CD14-positive monocyte (primary cell): ENCODE measurements at regions not wholly inside any gene's neighbourhood (a gene's known extent, or its start where the extent isn't known, plus 50 kb on each side); places are given as distances from the start of the nearest gene placed in this dataset. TPM values are rescaled to one million over a fixed set of nuclear protein-coding genes. Genes with fewer than 3 reads are reported as not detected.

Experiments
- DNase-seq, 3 donors: peaks; one replicate each; pipeline ENCODE4 v3.0.0-alpha.2; 2011 to 2022
- H2AFZ ChIP-seq: 2 replicates; pipeline ENCODE4 v1.6.0; 2012; ENCODE audit warnings: mild to moderate bottlenecking, low read depth, low read length, inconsistent platforms; ENCODE audit not compliant: insufficient read depth, poor library complexity, severe bottlenecking
- H3K27ac ChIP-seq, 2 donors: 1 replicate in 1 of 2; 2 replicates in 1 of 2; pipeline ENCODE4 v1.5.1; 2012 to 2013; ENCODE audit warnings: low read length in 2 of 2, control low read depth in 1 of 2, inconsistent platforms in 1 of 2, low read depth in 1 of 2, mild to moderate bottlenecking in 1 of 2
- H3K27me3 ChIP-seq, 2 donors: one replicate each; pipeline versions ENCODE4 v1.6.0 to v1.6.1; 2011 to 2013; ENCODE audit warnings: low read length in 2 of 2; ENCODE audit not compliant: control insufficient read depth in 2 of 2, insufficient read depth in 2 of 2
- H3K36me3 ChIP-seq, 2 donors: replicated peaks in 1 of 2; 1 replicate in 1 of 2; 2 replicates in 1 of 2; pipeline versions ENCODE4 v1.5.1 to v1.6.1; 2012 to 2013; ENCODE audit warnings: low read length in 2 of 2, control low read depth in 1 of 2, inconsistent platforms in 1 of 2, mild to moderate bottlenecking in 1 of 2; ENCODE audit not compliant: insufficient read depth in 2 of 2, control insufficient read depth in 1 of 2
- H3K4me1 ChIP-seq, 2 donors: 1 replicate in 1 of 2; 2 replicates in 1 of 2; pipeline versions ENCODE4 v1.5.1 to v1.6.1; 2012 to 2013; ENCODE audit warnings: low read length in 2 of 2, control low read depth in 1 of 2, inconsistent platforms in 1 of 2, mild to moderate bottlenecking in 1 of 2, moderate library complexity in 1 of 2; ENCODE audit not compliant: insufficient read depth in 2 of 2, control insufficient read depth in 1 of 2
- H3K4me2 ChIP-seq: replicated peaks from 2 replicates; pipeline ENCODE3; 2012; ENCODE audit warnings: low read length, moderate library complexity, mild to moderate bottlenecking; ENCODE audit not compliant: poor library complexity, severe bottlenecking; ENCODE audit errors: extremely low read depth
- H3K4me3 ChIP-seq, 3 experiments: fragments of 200-600 bp in 1 of 3; sonication (generic) in 1 of 3; replicated peaks in 1 of 3; 1 replicate in 2 of 3; 2 replicates in 1 of 3; pipeline ENCODE4 v1.5.1; 2011 to 2013; ENCODE audit warnings: low read length in 3 of 3, mild to moderate bottlenecking in 3 of 3, control low read depth in 2 of 3, low read depth in 2 of 3, inconsistent platforms in 1 of 3, moderate library complexity in 1 of 3
- H3K79me2 ChIP-seq: 2 replicates; pipeline ENCODE4 v1.6.0; 2012; ENCODE audit warnings: mild to moderate bottlenecking, control low read depth, inconsistent platforms, low read length, moderate library complexity; ENCODE audit not compliant: insufficient read depth
- H3K9ac ChIP-seq: 2 replicates; pipeline ENCODE4 v1.6.0; 2017; ENCODE audit warnings: low read length, mild to moderate bottlenecking; ENCODE audit not compliant: insufficient read depth, poor library complexity, severe bottlenecking
- H3K9me3 ChIP-seq, 2 donors: replicated peaks in 1 of 2; 1 replicate in 1 of 2; 2 replicates in 1 of 2; pipeline versions ENCODE4 v1.5.1 to v1.6.1; 2012 to 2013; ENCODE audit warnings: low read length in 2 of 2, control low read depth in 1 of 2; ENCODE audit not compliant: control insufficient read depth in 1 of 2, insufficient read depth in 1 of 2
- H4K20me1 ChIP-seq: 2 replicates; pipeline ENCODE4 v1.6.0; 2012; ENCODE audit warnings: mild to moderate bottlenecking, low read length, control low read depth, moderate library complexity; ENCODE audit not compliant: insufficient read depth
- H3K27ac Mint-ChIP-seq, 7 donors: one replicate each; pipeline ENCODE4 v1.8.0; 2020; ENCODE audit warnings: mild to moderate bottlenecking in 7 of 7, mixed read lengths in 7 of 7, moderate library complexity in 6 of 7, inconsistent platforms in 2 of 7
- H3K27me3 Mint-ChIP-seq, 3 donors: one replicate each; pipeline ENCODE4 v1.8.0; 2021 to 2022; ENCODE audit warnings: low read depth in 3 of 3, mild to moderate bottlenecking in 3 of 3, mixed read lengths in 3 of 3, moderate library complexity in 3 of 3, inconsistent platforms in 1 of 3
- H3K36me3 Mint-ChIP-seq, 2 donors: one replicate each; pipeline ENCODE4 v1.8.0; 2020; ENCODE audit warnings: mixed read lengths in 2 of 2, inconsistent platforms in 1 of 2, mild to moderate bottlenecking in 1 of 2
- H3K4me1 Mint-ChIP-seq: one replicate; pipeline ENCODE4 v1.8.0; 2020; ENCODE audit warnings: mild to moderate bottlenecking, mixed read lengths
- H3K4me3 Mint-ChIP-seq, 2 donors: one replicate each; pipeline ENCODE4 v1.8.0; 2020; ENCODE audit warnings: mild to moderate bottlenecking in 2 of 2, mixed read lengths in 2 of 2, moderate library complexity in 1 of 2
- H3K9me3 Mint-ChIP-seq, 7 donors: one replicate each; pipeline ENCODE4 v1.8.0; 2020 to 2022; ENCODE audit warnings: mixed read lengths in 7 of 7, mild to moderate bottlenecking in 6 of 7, moderate library complexity in 6 of 7, inconsistent platforms in 2 of 7
- WGBS: methylation state at CpG from one replicate; pipeline ENCODE4 v1.1.5; 2013; ENCODE audit warnings: missing lambda C conversion rate; ENCODE audit not compliant: insufficient coverage; 5-methylcytosine and 5-hydroxymethylcytosine counted together
- intact Hi-C, 2 donors: fragments of 100-400 bp; cut with micrococcal nuclease; formaldehyde crosslinking; loops; one replicate each; pipeline versions ENCODE4 v1.15.0 to v1.15.1; 2023
- small RNA-seq: library from RNA; depleted of rRNA; stranded (forward); fragments of <200 nt; gene quantifications from one replicate; pipeline ENCODE3, GENCODE V24; 2012; ENCODE audit warnings: low read depth; ENCODE audit not compliant: insufficient read length
- TF ChIP-seq, protein P1 (sequence below): fragments of 200-600 bp; IDR thresholded peaks from one replicate; pipeline ENCODE4 v1.8.0; 2022; ENCODE audit warnings: antibody characterized with exemption, mild to moderate bottlenecking

DNA sequence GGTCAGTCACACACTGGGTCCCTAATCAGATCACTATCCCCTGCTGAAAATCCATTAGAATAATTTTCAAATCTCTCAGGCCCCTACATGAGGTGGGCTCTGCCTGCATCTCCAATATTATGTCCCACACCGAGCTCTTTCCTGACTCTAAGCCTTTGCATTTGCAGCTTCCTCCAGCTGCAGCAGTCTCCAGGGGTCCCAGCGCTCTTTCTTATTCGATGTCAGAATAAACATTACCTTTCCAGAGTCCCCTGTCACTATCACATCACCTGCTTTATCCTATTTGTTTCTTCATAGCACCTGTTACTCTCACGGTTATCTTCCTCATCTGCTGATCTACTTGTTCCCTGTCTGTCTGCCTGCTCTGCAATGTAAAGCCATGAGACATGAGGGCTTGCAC, 57.3 kb upstream of the MON1B start:
- WGBS, result 83% methylated on average over 4 of the region's 4 CpGs
- Histone ChIP-seq H3K4me2 (no peak overlapping the region), H3K4me3 (no peak overlapping the region), H3K27ac (no peak overlapping the region), H3K79me2 (no peaks in the 10 kb centered on the region), H3K36me3 (no peaks in the 10 kb centered on the region), H3K9ac (no peak overlapping the region), H3K9me3 (no peaks in the 10 kb centered on the region), H3K4me1 (no peaks in the 10 kb centered on the region), H3K27me3 (no peaks in the 10 kb centered on the region), H4K20me1 (no peaks in the 10 kb centered on the region), H2AFZ (no peak overlapping the region)
- Mint-ChIP-seq H3K27ac (no peak overlapping the region), H3K4me1 (no peaks in the 10 kb centered on the region), H3K27me3 (peaks cover 0 to 1% (median 0%) of the 10 kb centered on the region in 3 donors), H3K4me3 (no peak overlapping the region), H3K36me3 (no peaks in the 10 kb centered on the region), H3K9me3 (peaks cover 0 to 3% (median 0%) of the 10 kb centered on the region in 7 donors)
- TF ChIP-seq, protein P1, sequence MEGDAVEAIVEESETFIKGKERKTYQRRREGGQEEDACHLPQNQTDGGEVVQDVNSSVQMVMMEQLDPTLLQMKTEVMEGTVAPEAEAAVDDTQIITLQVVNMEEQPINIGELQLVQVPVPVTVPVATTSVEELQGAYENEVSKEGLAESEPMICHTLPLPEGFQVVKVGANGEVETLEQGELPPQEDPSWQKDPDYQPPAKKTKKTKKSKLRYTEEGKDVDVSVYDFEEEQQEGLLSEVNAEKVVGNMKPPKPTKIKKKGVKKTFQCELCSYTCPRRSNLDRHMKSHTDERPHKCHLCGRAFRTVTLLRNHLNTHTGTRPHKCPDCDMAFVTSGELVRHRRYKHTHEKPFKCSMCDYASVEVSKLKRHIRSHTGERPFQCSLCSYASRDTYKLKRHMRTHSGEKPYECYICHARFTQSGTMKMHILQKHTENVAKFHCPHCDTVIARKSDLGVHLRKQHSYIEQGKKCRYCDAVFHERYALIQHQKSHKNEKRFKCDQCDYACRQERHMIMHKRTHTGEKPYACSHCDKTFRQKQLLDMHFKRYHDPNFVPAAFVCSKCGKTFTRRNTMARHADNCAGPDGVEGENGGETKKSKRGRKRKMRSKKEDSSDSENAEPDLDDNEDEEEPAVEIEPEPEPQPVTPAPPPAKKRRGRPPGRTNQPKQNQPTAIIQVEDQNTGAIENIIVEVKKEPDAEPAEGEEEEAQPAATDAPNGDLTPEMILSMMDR, result no peak
- DNase-seq, result no peak
- intact Hi-C loops, result no loop called here

DNA sequence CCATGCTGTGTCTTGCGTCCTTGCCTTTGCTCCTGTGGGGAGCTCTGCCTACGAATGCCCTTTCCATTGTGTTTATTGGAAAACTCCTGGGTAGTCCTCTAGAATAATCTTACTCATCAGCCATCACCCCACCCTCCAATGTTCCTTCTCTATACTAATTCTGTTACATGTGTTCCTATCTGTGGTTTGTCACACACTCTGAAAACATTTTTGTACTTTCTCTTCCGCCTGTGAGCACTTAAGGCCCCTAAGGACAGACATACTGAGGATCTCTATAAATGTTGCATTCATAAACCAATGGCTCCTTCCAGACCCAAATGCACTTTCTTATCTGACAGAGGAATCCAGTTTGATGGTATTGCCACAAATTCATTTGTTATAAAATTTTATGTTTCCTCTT, 53.9 kb upstream of the MON1B start:
- Histone ChIP-seq H3K4me3 (no peak overlapping the region), H3K36me3 (no peaks in the 10 kb centered on the region), H3K4me1 (no peaks in the 10 kb centered on the region), H3K27me3 (no peaks in the 10 kb centered on the region), H3K4me2 (no peak overlapping the region), H3K79me2 (no peaks in the 10 kb centered on the region), H3K9ac (no peak overlapping the region), H2AFZ (no peak overlapping the region), H4K20me1 (no peaks in the 10 kb centered on the region), H3K9me3 (no peaks in the 10 kb centered on the region), H3K27ac (no peak overlapping the region)
- intact Hi-C loops, result no loop called here
- H3K4me1 Mint-ChIP-seq, result no peaks in the 10 kb centered on the region
- H3K36me3 Mint-ChIP-seq, result no peaks in the 10 kb centered on the region
- no peak overlapping the region for H3K4me3 Mint-ChIP-seq
- DNase-seq, result no peak
- TF ChIP-seq, protein P1, result no peak
- no peak overlapping the region for H3K27ac Mint-ChIP-seq
- H3K27me3 Mint-ChIP-seq, result peaks cover 0 to 3% (median 0%) of the 10 kb centered on the region in 3 donors
- no CpG with 5 or more reads among the region's 3 CpGs for WGBS
- H3K9me3 Mint-ChIP-seq, result peaks cover 0 to 7% (median 2%) of the 10 kb centered on the region in 7 donors

Small RNA genes lying in the stretch of these regions (small RNA-seq; reads per million reads assigned to genes)
- not detected for gene MIR4719
